T-helper 1 cell (primary cell): ENCODE measurements at regions not wholly inside any gene's neighbourhood (a gene's known extent, or its start where the extent isn't known, plus 50 kb on each side); places are given as distances from the start of the nearest gene placed in this dataset.
A peak's percentile ranks its signal among the peaks of the same experiment; 100 is the strongest.

Source experiments
- DNase-seq, 5 donors: peaks; one replicate each; pipeline ENCODE4 v3.0.0-alpha.2; 2012 to 2020

GRCh38 chr2:181394741-181395437 is 62.3 kb upstream of the ITGA4 start:
- peak in 1 of 5 donors; percentile 28 for DNase-seq

GRCh38 chr2:181395851-181396250 is 61.3 kb upstream of the ITGA4 start:
- no peak for DNase-seq

- DNase-seq: no peak
Measured at GRCh38 chr2:181396256-181397123, 60.7 kb upstream of the ITGA4 start.

- DNase-seq: no peak
Measured at GRCh38 chr2:181397331-181397730, 59.9 kb upstream of the ITGA4 start.

GRCh38 chr2:181398000-181398399 is 59.2 kb upstream of the ITGA4 start:
- DNase-seq: no peak

- no peak for DNase-seq
Measured at GRCh38 chr2:181399027-181399426, 58.2 kb upstream of the ITGA4 start.

- no peak for DNase-seq
Measured at GRCh38 chr2:181404472-181404871, 52.7 kb upstream of the ITGA4 start.

- no peak for DNase-seq
Measured at GRCh38 chr2:181407171-181407570, 50.0 kb upstream of the ITGA4 start.
